ENCODE measurements at regions not wholly inside any gene's neighbourhood (a gene's known extent, or its start where the extent isn't known, plus 50 kb on each side); places are given as distances from the start of the nearest gene placed in this dataset.

DNA sequence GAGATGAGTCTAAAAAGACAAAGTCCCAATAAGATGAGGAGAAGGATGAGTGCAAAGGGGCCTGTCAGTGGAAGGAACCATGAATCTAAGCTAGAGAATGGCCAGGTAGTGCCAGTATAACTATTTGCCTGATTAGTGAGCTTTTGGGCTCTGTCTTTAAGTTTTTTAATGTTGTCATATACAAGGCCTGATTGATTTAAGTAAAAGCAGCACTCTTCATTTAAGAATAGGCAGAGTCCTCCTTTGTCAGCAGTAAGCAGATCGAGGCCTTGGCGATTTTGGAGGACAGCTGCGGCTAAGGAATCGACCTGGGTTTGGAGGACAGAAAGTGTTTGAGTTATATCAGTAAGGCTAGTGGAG lies 753.4 kb upstream of the ADGRB3 start:
- DNase-seq (ENCODE audit: low read depth, low spot score) = no peak
- Histone ChIP-seq H3K9ac (ENCODE audit: control insufficient read depth, insufficient read depth, low read length) (no peak overlapping the region), H3K79me2 (ENCODE audit: control insufficient read depth, insufficient read depth, low read length) (no peaks in the 10 kb centered on the region), H3K36me3 (ENCODE audit: control insufficient read depth in 2 of 2, insufficient read depth in 2 of 2, low read length in 1 of 2) (no peaks in the 10 kb centered on the region), H3K4me1 (ENCODE audit: control insufficient read depth, insufficient read depth, low read length) (no peaks in the 10 kb centered on the region), H2AFZ (ENCODE audit: control insufficient read depth, low read depth, low read length) (no peak overlapping the region), H3K27ac (ENCODE audit: control insufficient read depth, insufficient read depth) (no peak overlapping the region), H4K20me1 (ENCODE audit: control insufficient read depth, insufficient read depth) (no peaks in the 10 kb centered on the region), H3K4me2 (ENCODE audit: control insufficient read depth, insufficient read depth) (no peak overlapping the region), H3K9me3 (replicated peaks; ENCODE audit: control insufficient read depth, insufficient read depth, low read length) (no peaks in the 10 kb centered on the region), H3K4me3 (no peak overlapping the region), H3K27me3 (replicated peaks in 1 of 2; ENCODE audit: control insufficient read depth in 2 of 2, insufficient read depth in 2 of 2, low read length in 1 of 2) (no peaks in the 10 kb centered on the region)
- ChIA-PET SMC1A (ENCODE audit: uncharacterized antibody, unreplicated experiment) (no interaction called here), POLR2A (no interaction called here), CTCF (no interaction called here), RAD21 (ENCODE audit: unreplicated experiment) (no interaction called here)
- TF ChIP-seq PML (IDR thresholded peaks at IDR 0.05; ENCODE audit: low read length) (no peak), STAT1 (conservative IDR thresholded peaks at IDR 0.05) (no peak), GABPA (IDR thresholded peaks at IDR 0.05; ENCODE audit: low read depth) (no peak), HDAC2 (IDR thresholded peaks at IDR 0.05) (no peak), PKNOX1 (IDR thresholded peaks at IDR 0.05) (no peak), ZSCAN29 (IDR thresholded peaks at IDR 0.05) (no peak), BCL3 (IDR thresholded peaks at IDR 0.05; ENCODE audit: borderline replicate concordance, insufficient read depth, low read depth, low read length, poor library complexity, severe bottlenecking) (no peak), CREM (IDR thresholded peaks at IDR 0.05; ENCODE audit: low read depth) (no peak), KAT2A (conservative IDR thresholded peaks at IDR 0.05; ENCODE audit: control insufficient read depth, low read depth, low read length) (no peak), CHD1 (IDR thresholded peaks at IDR 0.05; ENCODE audit: low read depth, low read length) (no peak), NFXL1 (IDR thresholded peaks at IDR 0.05; ENCODE audit: borderline replicate concordance) (no peak), NBN (IDR thresholded peaks at IDR 0.05) (no peak), ATF2 (IDR thresholded peaks at IDR 0.05; ENCODE audit: low read length) (no peak), POLR2AphosphoS5 (IDR thresholded peaks at IDR 0.05; ENCODE audit: low read length) (no peak), MEF2A (IDR thresholded peaks at IDR 0.05; ENCODE audit: insufficient read depth, low read depth, low read length) (no peak), EZH2 (IDR thresholded peaks at IDR 0.05; ENCODE audit: borderline replicate concordance, control insufficient read depth, low read depth, low read length) (no peak)
- TF ChIP-seq, protein P1, sequence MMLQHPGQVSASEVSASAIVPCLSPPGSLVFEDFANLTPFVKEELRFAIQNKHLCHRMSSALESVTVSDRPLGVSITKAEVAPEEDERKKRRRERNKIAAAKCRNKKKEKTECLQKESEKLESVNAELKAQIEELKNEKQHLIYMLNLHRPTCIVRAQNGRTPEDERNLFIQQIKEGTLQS (IDR thresholded peaks at IDR 0.05; ENCODE audit: borderline replicate concordance, extremely low read depth, low read depth, low read length) = no peak
- TF ChIP-seq, protein P2, sequence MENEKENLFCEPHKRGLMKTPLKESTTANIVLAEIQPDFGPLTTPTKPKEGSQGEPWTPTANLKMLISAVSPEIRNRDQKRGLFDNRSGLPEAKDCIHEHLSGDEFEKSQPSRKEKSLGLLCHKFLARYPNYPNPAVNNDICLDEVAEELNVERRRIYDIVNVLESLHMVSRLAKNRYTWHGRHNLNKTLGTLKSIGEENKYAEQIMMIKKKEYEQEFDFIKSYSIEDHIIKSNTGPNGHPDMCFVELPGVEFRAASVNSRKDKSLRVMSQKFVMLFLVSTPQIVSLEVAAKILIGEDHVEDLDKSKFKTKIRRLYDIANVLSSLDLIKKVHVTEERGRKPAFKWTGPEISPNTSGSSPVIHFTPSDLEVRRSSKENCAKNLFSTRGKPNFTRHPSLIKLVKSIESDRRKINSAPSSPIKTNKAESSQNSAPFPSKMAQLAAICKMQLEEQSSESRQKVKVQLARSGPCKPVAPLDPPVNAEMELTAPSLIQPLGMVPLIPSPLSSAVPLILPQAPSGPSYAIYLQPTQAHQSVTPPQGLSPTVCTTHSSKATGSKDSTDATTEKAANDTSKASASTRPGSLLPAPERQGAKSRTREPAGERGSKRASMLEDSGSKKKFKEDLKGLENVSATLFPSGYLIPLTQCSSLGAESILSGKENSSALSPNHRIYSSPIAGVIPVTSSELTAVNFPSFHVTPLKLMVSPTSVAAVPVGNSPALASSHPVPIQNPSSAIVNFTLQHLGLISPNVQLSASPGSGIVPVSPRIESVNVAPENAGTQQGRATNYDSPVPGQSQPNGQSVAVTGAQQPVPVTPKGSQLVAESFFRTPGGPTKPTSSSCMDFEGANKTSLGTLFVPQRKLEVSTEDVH (IDR thresholded peaks at IDR 0.05; ENCODE audit: low read depth, partially characterized antibody) = no peak
- in situ Hi-C loops (cut with MboI) = no loop called here
- no peak for ATAC-seq
- no peak for FAIRE-seq
- intact Hi-C loops (cut with micrococcal nuclease; ENCODE audit: unreplicated experiment) = no loop called here
- 1% methylated on average over 4 of the region's 4 CpGs for WGBS (ENCODE audit: insufficient coverage, insufficient replicate concordance, low lambda C conversion rate, missing lambda C conversion rate)
- no TSS peak for BruUV-seq (replicated peaks)
